ENCODE measurements at regions not wholly inside any gene's neighbourhood (a gene's known extent, or its start where the extent isn't known, plus 50 kb on each side); places are given as distances from the start of the nearest gene placed in this dataset.

DNA sequence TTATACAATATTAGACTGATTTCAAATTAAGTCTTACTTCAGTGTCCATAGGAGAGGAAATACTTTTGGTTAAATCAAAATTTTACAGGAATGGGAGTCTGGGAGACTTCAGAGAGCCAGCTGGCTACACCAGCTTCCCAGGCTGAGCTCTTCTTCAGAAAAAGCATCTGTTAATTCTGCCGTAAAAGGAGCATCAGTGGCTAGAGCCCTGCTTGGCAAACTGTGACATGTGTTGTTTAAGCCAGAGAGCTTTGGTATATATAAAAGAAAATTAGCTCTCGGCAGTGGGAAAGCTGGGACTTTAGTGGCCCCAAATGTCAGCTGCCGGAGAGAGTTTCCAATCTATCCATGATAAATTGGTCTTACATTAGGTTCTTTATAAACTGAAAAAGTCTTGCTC is 378.8 kb upstream of the TUSC1 start:
- TF ChIP-seq, protein P1, sequence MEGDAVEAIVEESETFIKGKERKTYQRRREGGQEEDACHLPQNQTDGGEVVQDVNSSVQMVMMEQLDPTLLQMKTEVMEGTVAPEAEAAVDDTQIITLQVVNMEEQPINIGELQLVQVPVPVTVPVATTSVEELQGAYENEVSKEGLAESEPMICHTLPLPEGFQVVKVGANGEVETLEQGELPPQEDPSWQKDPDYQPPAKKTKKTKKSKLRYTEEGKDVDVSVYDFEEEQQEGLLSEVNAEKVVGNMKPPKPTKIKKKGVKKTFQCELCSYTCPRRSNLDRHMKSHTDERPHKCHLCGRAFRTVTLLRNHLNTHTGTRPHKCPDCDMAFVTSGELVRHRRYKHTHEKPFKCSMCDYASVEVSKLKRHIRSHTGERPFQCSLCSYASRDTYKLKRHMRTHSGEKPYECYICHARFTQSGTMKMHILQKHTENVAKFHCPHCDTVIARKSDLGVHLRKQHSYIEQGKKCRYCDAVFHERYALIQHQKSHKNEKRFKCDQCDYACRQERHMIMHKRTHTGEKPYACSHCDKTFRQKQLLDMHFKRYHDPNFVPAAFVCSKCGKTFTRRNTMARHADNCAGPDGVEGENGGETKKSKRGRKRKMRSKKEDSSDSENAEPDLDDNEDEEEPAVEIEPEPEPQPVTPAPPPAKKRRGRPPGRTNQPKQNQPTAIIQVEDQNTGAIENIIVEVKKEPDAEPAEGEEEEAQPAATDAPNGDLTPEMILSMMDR (IDR thresholded peaks at IDR 0.05): no peak
- TF ChIP-seq EP300 (IDR thresholded peaks at IDR 0.05): no peak
- no peak for TF ChIP-seq POLR2A (IDR thresholded peaks at IDR 0.05)
